MM.1S (cell line): ENCODE measurements at regions not wholly inside any gene's neighbourhood (a gene's known extent, or its start where the extent isn't known, plus 50 kb on each side); places are given as distances from the start of the nearest gene placed in this dataset.
"Not testable (repeated sequence)": the region's sequence is repeated elsewhere in the genome, so short reads cannot be mapped to it uniquely, and the experiment has no call there.

Experiments used
- DNase-seq: peaks from one replicate; pipeline ENCODE4 v3.0.0-alpha.2; 2015
- H2AFZ ChIP-seq: fragments of 300-600 bp; sonication (generic); 2 replicates; pipeline ENCODE4 v1.6.0; 2016; ENCODE audit warnings: antibody characterized with exemption, low read length
- H3F3A ChIP-seq: fragments of 300-600 bp; sonication (generic); 2 replicates; pipeline ENCODE4 v1.6.1; 2016; ENCODE audit warnings: mild to moderate bottlenecking, antibody characterized with exemption, low read length, moderate library complexity, mixed read lengths; ENCODE audit not compliant: insufficient read depth
- H3K27ac ChIP-seq: fragments of 300-600 bp; sonication (generic); 2 replicates; pipeline ENCODE4 v1.5.1; 2016; ENCODE audit warnings: mild to moderate bottlenecking, low read length
- H3K27me3 ChIP-seq: fragments of 300-600 bp; sonication (generic); replicated peaks from 2 replicates; pipeline ENCODE4 v1.6.0; 2016; ENCODE audit warnings: low read length; ENCODE audit not compliant: insufficient read depth
- H3K36me3 ChIP-seq: fragments of 300-600 bp; sonication (generic); replicated peaks from 2 replicates; pipeline ENCODE4 v1.6.1; 2016; ENCODE audit warnings: mild to moderate bottlenecking, low read length, mixed read lengths; ENCODE audit not compliant: insufficient read depth
- H3K4me1 ChIP-seq: fragments of 300-600 bp; sonication (generic); 2 replicates; pipeline ENCODE4 v1.6.1; 2016; ENCODE audit warnings: low read length, mixed read lengths
- H3K4me2 ChIP-seq: fragments of 300-600 bp; sonication (generic); 2 replicates; pipeline ENCODE4 v1.6.0; 2016; ENCODE audit warnings: low read depth, low read length
- H3K4me3 ChIP-seq: fragments of 300-600 bp; sonication (generic); 2 replicates; pipeline ENCODE4 v1.5.1; 2016; ENCODE audit warnings: low read length, mixed read lengths
- H3K79me2 ChIP-seq: fragments of 300-600 bp; sonication (generic); 2 replicates; pipeline ENCODE4 v1.6.1; 2016; ENCODE audit warnings: mixed run types, low read length, mixed read lengths
- H3K9ac ChIP-seq: fragments of 300-600 bp; sonication (generic); 2 replicates; pipeline ENCODE4 v1.6.1; 2016; ENCODE audit warnings: low read length, mixed read lengths
- H3K9me2 ChIP-seq: fragments of 300-600 bp; sonication (generic); replicated peaks from 2 replicates; pipeline ENCODE4 v1.6.1; 2016; ENCODE audit warnings: mild to moderate bottlenecking, low read length, mixed read lengths; ENCODE audit not compliant: insufficient read depth
- H3K9me3 ChIP-seq: fragments of 300-600 bp; sonication (generic); replicated peaks from 2 replicates; pipeline ENCODE4 v1.6.1; 2016; ENCODE audit warnings: mild to moderate bottlenecking, low read length, mixed read lengths; ENCODE audit not compliant: insufficient read depth
- H4K20me1 ChIP-seq: fragments of 300-600 bp; sonication (generic); 2 replicates; pipeline ENCODE4 v1.6.1; 2016; ENCODE audit warnings: mild to moderate bottlenecking, low read length, moderate library complexity, mixed read lengths; ENCODE audit not compliant: insufficient read depth
- CTCF ChIP-seq: fragments of 300-600 bp; sonication (generic); IDR thresholded peaks from 2 replicates; pipeline ENCODE4 v1.5.1; 2016; ENCODE audit warnings: antibody characterized with exemption, low read length, mixed read lengths
- EZH2 ChIP-seq: fragments of 300-600 bp; sonication (generic); optimal IDR thresholded peaks from 2 replicates; pipeline ENCODE3; 2017; ENCODE audit warnings: low read depth, mild to moderate bottlenecking, antibody characterized with exemption, low read length, mixed read lengths
- EZH2phosphoT487 ChIP-seq: fragments of 300-600 bp; sonication (generic); IDR thresholded peaks from 2 replicates; pipeline ENCODE4 v1.6.1; 2018; ENCODE audit warnings: antibody characterized with exemption, low read length

- TF ChIP-seq CTCF (no peak), EZH2 (no peak), EZH2phosphoT487 (no peak)
- no peaks in the 10 kb centered on the region for H3K9me3 ChIP-seq
- H3K36me3 ChIP-seq, result no peaks in the 10 kb centered on the region
- H4K20me1 ChIP-seq, result no peaks in the 10 kb centered on the region
- H3K4me1 ChIP-seq, result no peaks in the 10 kb centered on the region
- H3K27ac ChIP-seq, result no peak overlapping the region
- no peaks in the 10 kb centered on the region for H3K9me2 ChIP-seq
- no peak overlapping the region for H3K4me3 ChIP-seq
- no peak overlapping the region for H3K9ac ChIP-seq
- H3K4me2 ChIP-seq, result no peak overlapping the region
- H3K27me3 ChIP-seq, result no peaks in the 10 kb centered on the region
- no peak for DNase-seq
- no peaks in the 10 kb centered on the region for H3K79me2 ChIP-seq
- H2AFZ ChIP-seq, result no peak overlapping the region
- H3F3A ChIP-seq, result no peaks in the 10 kb centered on the region
These were observed 717.2 kb upstream of the ADGRL3 start for GRCh38 chr4:60482921-60483351.

GRCh38 chr4:60485276-60485675 lies 714.9 kb upstream of the ADGRL3 start:
- no peaks in the 10 kb centered on the region for H3K27me3 ChIP-seq
- no peaks in the 10 kb centered on the region for H4K20me1 ChIP-seq
- no peak overlapping the region for H3K9ac ChIP-seq
- H3K4me2 ChIP-seq, result no peak overlapping the region
- DNase-seq, result no peak
- no peaks in the 10 kb centered on the region for H3K9me3 ChIP-seq
- no peaks in the 10 kb centered on the region for H3F3A ChIP-seq
- no peaks in the 10 kb centered on the region for H3K79me2 ChIP-seq
- no peak for TF ChIP-seq EZH2
- no peak for TF ChIP-seq CTCF
- no peak for TF ChIP-seq EZH2phosphoT487
- H3K27ac ChIP-seq, result no peak overlapping the region
- no peaks in the 10 kb centered on the region for H3K9me2 ChIP-seq
- no peaks in the 10 kb centered on the region for H3K36me3 ChIP-seq
- no peak overlapping the region for H3K4me3 ChIP-seq
- no peaks in the 10 kb centered on the region for H3K4me1 ChIP-seq
- no peak overlapping the region for H2AFZ ChIP-seq

GRCh38 chr4:60487118-60487761 lies 712.9 kb upstream of the ADGRL3 start:
- H2AFZ ChIP-seq, H3F3A ChIP-seq, H4K20me1 ChIP-seq, H3K4me1 ChIP-seq, H3K9me2 ChIP-seq, H3K4me3 ChIP-seq, DNase-seq, H3K27ac ChIP-seq, H3K4me2 ChIP-seq, H3K36me3 ChIP-seq, H3K9ac ChIP-seq, H3K79me2 ChIP-seq, H3K9me3 ChIP-seq, H3K27me3 ChIP-seq: not testable (repeated sequence)

- H3K4me1 ChIP-seq, result no peaks in the 10 kb centered on the region
- H3K36me3 ChIP-seq, result no peaks in the 10 kb centered on the region
- H2AFZ ChIP-seq, result no peak overlapping the region
- H3K27me3 ChIP-seq, result no peaks in the 10 kb centered on the region
- H3K27ac ChIP-seq, result no peak overlapping the region
- H3K9ac ChIP-seq, result no peak overlapping the region
- H4K20me1 ChIP-seq, result no peaks in the 10 kb centered on the region
- no peak overlapping the region for H3K4me2 ChIP-seq
- DNase-seq, result no peak
- no peak overlapping the region for H3K4me3 ChIP-seq
- no peaks in the 10 kb centered on the region for H3K79me2 ChIP-seq
- no peaks in the 10 kb centered on the region for H3K9me2 ChIP-seq
- no peak for TF ChIP-seq EZH2
- TF ChIP-seq CTCF, result no peak
- TF ChIP-seq EZH2phosphoT487, result no peak
- no peaks in the 10 kb centered on the region for H3K9me3 ChIP-seq
- no peaks in the 10 kb centered on the region for H3F3A ChIP-seq
These were observed 699.3 kb upstream of the ADGRL3 start for GRCh38 chr4:60500810-60501209.
